Nephron (organoid): ENCODE measurements at regions not wholly inside any gene's neighbourhood (a gene's known extent, or its start where the extent isn't known, plus 50 kb on each side); places are given as distances from the start of the nearest gene placed in this dataset.

ENCODE experiments used
- H3K27ac Mint-ChIP-seq, 3 experiments: 2 replicates each; pipeline ENCODE4 v1.8.0; 2020; ENCODE audit warnings: mixed read lengths in 3 of 3, mild to moderate bottlenecking in 2 of 3, moderate library complexity in 1 of 3
- H3K27me3 Mint-ChIP-seq: 2 replicates; pipeline ENCODE4 v1.8.0; 2021; ENCODE audit warnings: low read depth, mild to moderate bottlenecking, moderate library complexity, mixed read lengths
- H3K36me3 Mint-ChIP-seq: 2 replicates; pipeline ENCODE4 v1.8.0; 2020; ENCODE audit warnings: low read depth, mixed read lengths
- H3K4me1 Mint-ChIP-seq: 2 replicates; pipeline ENCODE4 v1.8.0; 2020; ENCODE audit warnings: mixed read lengths
- H3K4me3 Mint-ChIP-seq, 3 experiments: 2 replicates each; pipeline ENCODE4 v1.8.0; 2020; ENCODE audit warnings: mild to moderate bottlenecking in 3 of 3, mixed read lengths in 3 of 3, moderate library complexity in 2 of 3
- H3K9me3 Mint-ChIP-seq: 2 replicates; pipeline ENCODE4 v1.8.0; 2020; ENCODE audit warnings: mixed read lengths
- CTCF ChIP-seq, 3 experiments: fragments of 200-600 bp; sonication (generic); IDR thresholded peaks; one replicate each; pipeline ENCODE4 v1.5.0; 2021; ENCODE audit warnings: antibody characterized with exemption in 3 of 3; ENCODE audit not compliant: unreplicated experiment in 3 of 3

DNA sequence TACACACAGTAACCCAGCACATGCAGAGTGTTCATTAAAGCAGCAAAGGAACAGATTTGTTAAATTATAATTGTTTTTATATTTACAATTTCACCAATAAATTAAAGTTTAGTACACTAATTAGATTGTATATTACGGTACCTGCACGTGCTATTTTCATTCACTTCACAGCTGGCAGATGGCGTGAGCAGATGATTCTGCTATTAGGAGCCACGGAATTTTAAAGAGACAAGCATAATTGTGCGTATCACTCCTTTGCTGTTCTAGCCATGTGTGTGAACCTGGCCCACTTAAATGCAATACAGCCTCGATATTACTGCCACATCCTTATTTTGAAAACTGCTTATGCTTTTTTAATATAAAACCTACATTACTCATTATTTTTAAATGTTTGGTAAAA lies 332.8 kb upstream of the SOX11 start:
- Mint-ChIP-seq H3K4me3 (no peak overlapping the region), H3K36me3 (no peaks in the 10 kb centered on the region), H3K9me3 (no peaks in the 10 kb centered on the region), H3K4me1 (no peaks in the 10 kb centered on the region), H3K27ac (no peak overlapping the region), H3K27me3 (peaks cover 6% of the 10 kb centered on the region)
- no peak for TF ChIP-seq CTCF (IDR thresholded peaks at IDR 0.05; ENCODE audit: unreplicated experiment in 3 of 3)

GRCh38 chr2:5360081-5360480 lies 332.1 kb upstream of the SOX11 start:
- no peaks in the 10 kb centered on the region for H3K4me1 Mint-ChIP-seq
- no peak overlapping the region for H3K27ac Mint-ChIP-seq
- no peaks in the 10 kb centered on the region for H3K36me3 Mint-ChIP-seq
- TF ChIP-seq CTCF (IDR thresholded peaks at IDR 0.05; ENCODE audit: unreplicated experiment in 3 of 3) = no peak
- peaks cover 4% of the 10 kb centered on the region for H3K27me3 Mint-ChIP-seq
- no peak overlapping the region for H3K4me3 Mint-ChIP-seq
- no peaks in the 10 kb centered on the region for H3K9me3 Mint-ChIP-seq

GRCh38 chr2:5364361-5364760 lies 327.8 kb upstream of the SOX11 start:
- Mint-ChIP-seq H3K4me3 (no peak overlapping the region), H3K9me3 (no peaks in the 10 kb centered on the region), H3K36me3 (no peaks in the 10 kb centered on the region), H3K27me3 (peaks cover 23% of the 10 kb centered on the region), H3K4me1 (peaks cover 5% of the 10 kb centered on the region), H3K27ac (no peak overlapping the region)
- no peak for TF ChIP-seq CTCF (IDR thresholded peaks at IDR 0.05; ENCODE audit: unreplicated experiment in 3 of 3)

DNA sequence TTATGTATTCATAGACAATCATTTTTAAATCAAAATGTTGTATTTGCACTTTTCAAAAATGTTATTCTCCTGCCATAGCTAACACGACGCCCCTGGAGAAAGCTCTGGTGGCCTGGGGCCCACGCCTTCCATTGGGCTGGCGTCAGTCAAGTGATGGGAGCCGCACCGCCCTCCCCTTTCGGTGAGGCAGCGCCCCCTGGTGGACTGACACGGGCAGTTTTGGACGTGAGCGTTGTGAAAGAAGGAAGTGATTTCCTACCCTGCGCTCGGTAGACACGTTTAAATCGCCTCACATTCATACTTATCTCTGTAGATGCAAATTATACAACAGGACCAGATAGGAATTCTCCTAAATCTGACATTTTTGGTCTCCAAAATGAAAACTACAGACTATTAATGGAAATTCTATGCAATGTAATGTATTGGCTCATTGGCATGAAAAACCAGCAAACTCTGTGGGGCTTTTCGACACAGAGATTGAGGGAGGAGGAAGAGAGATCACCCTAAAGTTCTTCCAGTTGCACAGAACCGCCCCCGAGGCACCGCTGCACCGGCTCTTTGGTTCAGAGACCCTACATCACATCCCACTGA lies 326.2 kb upstream of the SOX11 start:
- Mint-ChIP-seq H3K27me3 (peaks cover 29% of the 10 kb centered on the region), H3K4me3 (no peak overlapping the region), H3K27ac (no peak overlapping the region), H3K9me3 (no peaks in the 10 kb centered on the region), H3K36me3 (no peaks in the 10 kb centered on the region), H3K4me1 (peaks cover 5% of the 10 kb centered on the region)
- TF ChIP-seq CTCF (IDR thresholded peaks at IDR 0.05; ENCODE audit: unreplicated experiment in 3 of 3) = peak; percentile 83 to 92 (median 88)

DNA sequence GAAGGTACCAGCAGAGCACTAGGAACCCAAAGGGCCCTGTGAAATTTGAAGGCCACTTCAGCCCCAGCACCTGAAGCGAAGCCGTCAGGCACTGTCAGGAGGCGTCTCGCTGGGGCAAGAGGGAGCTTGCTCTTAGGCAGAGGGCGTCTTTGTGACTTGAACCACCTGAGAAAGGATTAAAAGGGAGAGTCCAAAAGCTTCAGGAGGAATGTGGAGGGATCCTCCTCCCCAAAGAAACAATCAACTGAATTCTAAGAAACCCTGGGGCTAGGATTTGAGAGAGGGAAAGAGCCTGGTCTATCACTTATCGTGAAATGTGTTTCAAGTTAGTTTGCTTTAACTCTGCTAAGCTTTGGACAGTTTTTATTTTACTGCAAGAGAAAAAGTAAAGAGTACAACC lies 324.9 kb upstream of the SOX11 start:
- Mint-ChIP-seq H3K27me3 (peaks cover 37% of the 10 kb centered on the region), H3K9me3 (no peaks in the 10 kb centered on the region), H3K36me3 (no peaks in the 10 kb centered on the region), H3K4me3 (no peak overlapping the region), H3K4me1 (peaks cover 9% of the 10 kb centered on the region), H3K27ac (no peak overlapping the region)
- TF ChIP-seq CTCF (IDR thresholded peaks at IDR 0.05; ENCODE audit: unreplicated experiment in 3 of 3) = no peak

DNA sequence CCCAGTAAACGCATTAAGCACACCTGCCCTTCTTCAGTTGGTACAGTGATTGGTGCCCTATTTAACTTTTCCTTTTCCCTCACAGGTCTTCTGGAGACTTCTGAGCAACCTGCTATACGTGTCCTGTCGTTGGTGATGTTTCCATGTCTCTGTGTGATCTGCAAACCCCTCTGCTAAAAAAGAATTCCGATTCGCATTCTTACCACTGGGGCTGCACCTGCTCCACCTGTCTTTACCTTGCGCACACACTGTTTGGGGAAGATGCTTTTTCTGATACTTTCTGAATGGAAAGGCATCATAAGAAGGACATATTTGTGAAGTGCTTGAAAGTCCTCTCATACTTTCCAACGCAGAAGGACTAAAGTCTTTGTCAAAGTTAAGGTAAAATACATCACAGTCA lies 323.9 kb upstream of the SOX11 start:
- no peak overlapping the region for H3K4me3 Mint-ChIP-seq
- peaks cover 43% of the 10 kb centered on the region for H3K27me3 Mint-ChIP-seq
- H3K36me3 Mint-ChIP-seq = no peaks in the 10 kb centered on the region
- no peak for TF ChIP-seq CTCF (IDR thresholded peaks at IDR 0.05; ENCODE audit: unreplicated experiment in 3 of 3)
- H3K4me1 Mint-ChIP-seq = peaks cover 18% of the 10 kb centered on the region
- peak overlapping the region in 1 of 3 experiments; percentile 48 for H3K27ac Mint-ChIP-seq
- no peaks in the 10 kb centered on the region for H3K9me3 Mint-ChIP-seq
